Stomach (tissue), 4 donors: ENCODE measurements at regions not wholly inside any gene's neighbourhood (a gene's known extent, or its start where the extent isn't known, plus 50 kb on each side); places are given as distances from the start of the nearest gene placed in this dataset.

Source experiments
- EP300 ChIP-seq: sonication (generic); formaldehyde crosslinking; IDR thresholded peaks from one replicate; pipeline ENCODE4 v1.6.1; 2017; ENCODE audit warnings: antibody characterized with exemption
- POLR2A ChIP-seq, 4 donors: fragments of 450-650 bp; IDR thresholded peaks; one replicate each; pipeline ENCODE4 v1.6.1; 2016; ENCODE audit warnings: antibody characterized with exemption in 4 of 4, control low read depth in 2 of 4, mild to moderate bottlenecking in 1 of 4, moderate library complexity in 1 of 4
- TF ChIP-seq, protein P1 (sequence below), 7 experiments: fragments of 450-650 bp in 4 of 7; fragments of 200-600 bp in 3 of 7; sonication (generic) in 3 of 7; IDR thresholded peaks; one replicate each; pipeline ENCODE4 v1.5.1; 2016 to 2019; ENCODE audit warnings: antibody characterized with exemption in 7 of 7, control low read depth in 2 of 7, mild to moderate bottlenecking in 1 of 7

DNA sequence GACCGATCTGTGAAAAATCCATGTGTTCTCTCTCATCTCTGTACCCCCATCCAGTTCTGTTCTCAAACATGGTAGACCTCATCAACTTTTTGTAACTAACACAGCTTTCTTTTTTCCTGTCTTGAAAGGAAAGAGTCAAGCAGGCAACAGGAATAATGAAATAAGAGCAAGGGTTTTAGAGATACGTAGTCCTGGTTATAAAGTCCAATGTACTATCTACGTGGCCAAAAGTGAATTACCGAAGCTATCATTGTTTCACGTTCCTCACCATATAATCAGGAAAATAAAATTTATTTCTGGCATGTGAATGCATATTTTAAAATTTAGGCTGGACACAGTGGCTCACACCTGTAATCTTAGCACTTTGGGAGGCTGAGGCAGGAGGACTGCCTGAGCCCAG, 472.2 kb upstream of the ANO3 start:
- TF ChIP-seq EP300 (no peak), POLR2A (IDR thresholded peaks at IDR 0.05) (no peak)
- TF ChIP-seq, protein P1, sequence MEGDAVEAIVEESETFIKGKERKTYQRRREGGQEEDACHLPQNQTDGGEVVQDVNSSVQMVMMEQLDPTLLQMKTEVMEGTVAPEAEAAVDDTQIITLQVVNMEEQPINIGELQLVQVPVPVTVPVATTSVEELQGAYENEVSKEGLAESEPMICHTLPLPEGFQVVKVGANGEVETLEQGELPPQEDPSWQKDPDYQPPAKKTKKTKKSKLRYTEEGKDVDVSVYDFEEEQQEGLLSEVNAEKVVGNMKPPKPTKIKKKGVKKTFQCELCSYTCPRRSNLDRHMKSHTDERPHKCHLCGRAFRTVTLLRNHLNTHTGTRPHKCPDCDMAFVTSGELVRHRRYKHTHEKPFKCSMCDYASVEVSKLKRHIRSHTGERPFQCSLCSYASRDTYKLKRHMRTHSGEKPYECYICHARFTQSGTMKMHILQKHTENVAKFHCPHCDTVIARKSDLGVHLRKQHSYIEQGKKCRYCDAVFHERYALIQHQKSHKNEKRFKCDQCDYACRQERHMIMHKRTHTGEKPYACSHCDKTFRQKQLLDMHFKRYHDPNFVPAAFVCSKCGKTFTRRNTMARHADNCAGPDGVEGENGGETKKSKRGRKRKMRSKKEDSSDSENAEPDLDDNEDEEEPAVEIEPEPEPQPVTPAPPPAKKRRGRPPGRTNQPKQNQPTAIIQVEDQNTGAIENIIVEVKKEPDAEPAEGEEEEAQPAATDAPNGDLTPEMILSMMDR (IDR thresholded peaks at IDR 0.05) = no peak
